Fibroblast of upper back skin (primary cell): ENCODE measurements at regions not wholly inside any gene's neighbourhood (a gene's known extent, or its start where the extent isn't known, plus 50 kb on each side); places are given as distances from the start of the nearest gene placed in this dataset.
"Not testable (repeated sequence)": the region's sequence is repeated elsewhere in the genome, so short reads cannot be mapped to it uniquely, and the experiment has no call there.

ENCODE experiments used
- DNase-seq: peaks from one replicate; pipeline ENCODE4 v3.0.0-alpha.2; 2013

- DNase-seq = peak; percentile 22
Observed at GRCh38 chr7:125357676-125358455, 428.2 kb upstream of the POT1 start.

GRCh38 chr7:125355899-125356298 lies 426.3 kb upstream of the POT1 start:
- peak; percentile 71 for DNase-seq

GRCh38 chr7:125347269-125347668 lies 417.6 kb upstream of the POT1 start:
- DNase-seq = no peak

GRCh38 chr7:125338110-125338509 lies 408.5 kb upstream of the POT1 start:
- no peak for DNase-seq

- no peak for DNase-seq
Observed at GRCh38 chr7:125336326-125336725, 406.7 kb upstream of the POT1 start.

- DNase-seq = peak; percentile 72
Observed at GRCh38 chr7:125326666-125327255, 397.1 kb upstream of the POT1 start.

GRCh38 chr7:125316466-125316865 lies 386.8 kb upstream of the POT1 start:
- DNase-seq = no peak

GRCh38 chr7:125299003-125299765 lies 369.6 kb upstream of the POT1 start:
- DNase-seq = no peak

- no peak for DNase-seq
Observed at GRCh38 chr7:125279961-125280360, 350.3 kb upstream of the POT1 start.

- no peak for DNase-seq
Observed at GRCh38 chr7:125278318-125278717, 348.7 kb upstream of the POT1 start.

GRCh38 chr7:125274742-125275141 lies 345.1 kb upstream of the POT1 start:
- DNase-seq = not testable (repeated sequence)

GRCh38 chr7:125264174-125264856 lies 334.7 kb upstream of the POT1 start:
- DNase-seq = not testable (repeated sequence)

- not testable (repeated sequence) for DNase-seq
Observed at GRCh38 chr7:125258876-125259417, 329.3 kb upstream of the POT1 start.

- DNase-seq = no peak
Observed at GRCh38 chr7:125257617-125258016, 328.0 kb upstream of the POT1 start.

- DNase-seq = no peak
Observed at GRCh38 chr7:125256446-125256845, 326.8 kb upstream of the POT1 start.

GRCh38 chr7:125255810-125256209 lies 326.2 kb upstream of the POT1 start:
- no peak for DNase-seq

GRCh38 chr7:125254566-125254965 lies 324.9 kb upstream of the POT1 start:
- DNase-seq = no peak

- peak; percentile 34 for DNase-seq
Observed at GRCh38 chr7:125253452-125254190, 324.0 kb upstream of the POT1 start.

GRCh38 chr7:125247514-125248098 lies 318.0 kb upstream of the POT1 start:
- no peak for DNase-seq

GRCh38 chr7:125246706-125247105 lies 317.1 kb upstream of the POT1 start:
- no peak for DNase-seq

GRCh38 chr7:125241548-125241947 lies 311.9 kb upstream of the POT1 start:
- no peak for DNase-seq

GRCh38 chr7:125222596-125222995 lies 293.0 kb upstream of the POT1 start:
- DNase-seq = no peak
